GM18507 (cell line): ENCODE measurements at regions not wholly inside any gene's neighbourhood (a gene's known extent, or its start where the extent isn't known, plus 50 kb on each side); places are given as distances from the start of the nearest gene placed in this dataset.
"Not testable (repeated sequence)": the region's sequence is repeated elsewhere in the genome, so short reads cannot be mapped to it uniquely, and the experiment has no call there.

ENCODE experiments used
- DNase-seq: peaks from one replicate; pipeline ENCODE4 v3.0.0; 2011; ENCODE audit warnings: low read depth; ENCODE audit not compliant: insufficient read length; ENCODE audit errors: extremely low spot score
- FAIRE-seq: peaks from 2 replicates; lab custom pipeline; 2011; peaks lifted over from hg19 to GRCh38; lab: Jason Lieb, UNC

DNA sequence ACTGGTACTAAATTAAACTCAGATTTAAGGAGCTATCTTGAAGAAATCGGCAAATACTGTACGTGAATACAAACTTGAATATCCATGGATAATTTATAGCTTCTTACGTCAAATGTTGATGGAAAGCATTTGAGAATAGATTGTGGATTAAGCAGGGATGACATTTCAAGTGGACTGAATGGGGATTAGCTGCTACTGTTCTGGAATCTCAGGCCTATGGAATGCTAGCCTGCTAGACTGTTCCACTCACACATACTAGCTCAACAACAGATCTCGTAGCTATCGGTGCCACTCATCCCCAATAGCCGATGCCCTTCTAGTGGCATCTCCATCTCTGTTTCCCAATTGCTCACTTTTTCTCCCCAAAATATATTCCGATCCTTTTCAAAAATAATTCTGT lies 62.0 kb upstream of the USP25 start:
- DNase-seq (no peak), FAIRE-seq (no peak)

DNA sequence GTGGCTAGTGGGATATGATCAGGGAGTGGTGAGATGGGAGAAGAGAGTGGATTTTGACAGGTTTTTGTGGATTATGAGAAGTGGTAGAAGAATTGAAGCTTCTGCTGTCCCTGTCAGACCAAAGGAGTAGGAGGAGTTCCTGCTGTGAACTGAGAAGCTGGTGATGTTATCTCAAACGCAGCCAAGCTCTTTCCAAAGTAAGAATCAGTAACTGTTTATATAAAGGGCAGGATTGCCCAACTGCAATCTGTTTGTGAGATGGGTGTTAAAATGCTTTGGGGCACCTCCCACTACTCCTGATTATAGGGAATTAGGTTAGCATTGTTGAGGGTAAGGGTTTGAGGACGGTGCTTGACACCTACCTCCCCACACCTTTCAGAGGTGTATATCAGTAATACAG lies 60.5 kb upstream of the USP25 start:
- FAIRE-seq (no peak), DNase-seq (no peak)

DNA sequence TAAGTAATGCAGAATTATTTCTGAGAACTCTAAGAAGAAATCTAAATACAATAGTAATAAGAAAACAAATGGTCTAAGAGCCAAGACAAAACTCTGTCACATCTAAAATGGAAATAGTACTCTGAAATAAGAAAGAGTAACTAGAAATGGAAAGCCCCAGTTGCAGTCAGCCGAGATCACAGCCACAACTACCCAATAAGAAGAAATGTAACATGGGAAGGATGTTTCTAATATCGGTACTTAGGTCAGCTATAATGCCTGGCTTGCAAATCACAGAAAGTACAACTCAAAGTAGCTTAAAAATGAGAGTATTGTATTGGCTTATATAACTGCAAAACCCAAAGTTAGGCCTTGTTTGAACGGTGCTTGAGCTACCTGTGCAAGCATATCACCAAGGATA lies 58.6 kb upstream of the USP25 start:
- DNase-seq (peak; percentile 8), FAIRE-seq (no peak)

DNA sequence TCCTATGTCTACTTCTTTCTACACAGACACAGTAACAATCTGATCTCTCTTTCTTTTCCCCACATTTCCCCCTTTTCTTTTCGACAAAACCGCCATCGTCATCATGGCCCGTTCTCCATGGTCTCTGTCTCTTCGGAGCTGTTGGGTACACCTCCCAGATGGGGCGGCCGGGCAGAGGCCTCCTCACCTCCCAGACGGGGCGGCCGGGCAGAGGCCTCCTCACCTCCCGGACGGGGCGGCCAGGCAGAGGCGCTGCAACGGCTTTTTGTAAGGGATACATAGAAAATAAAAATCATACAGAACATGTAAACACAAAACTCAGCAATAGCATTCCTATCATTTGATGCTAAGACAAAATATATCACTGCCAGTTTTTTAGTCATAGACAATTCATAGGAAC lies 57.2 kb upstream of the USP25 start:
- not testable (repeated sequence) for FAIRE-seq

DNA sequence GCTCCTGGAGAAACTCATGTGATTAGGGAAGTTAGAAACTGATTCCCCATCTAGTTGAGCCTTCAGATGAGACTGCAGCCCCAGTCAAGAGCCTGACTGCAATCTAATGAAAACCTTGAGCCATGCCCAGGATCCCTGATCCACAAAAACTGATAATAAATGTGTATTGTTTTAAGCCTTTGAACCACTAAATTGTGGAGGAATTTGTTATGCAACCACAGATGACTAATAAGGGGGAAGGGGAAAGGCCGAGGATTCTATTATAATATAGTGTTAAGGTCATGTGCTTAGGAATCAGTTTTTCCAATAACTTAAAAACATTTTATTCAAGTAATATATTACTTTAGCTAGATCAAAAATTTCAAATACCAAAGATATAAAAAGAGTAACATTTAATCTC lies 52.8 kb upstream of the USP25 start:
- DNase-seq (no peak), FAIRE-seq (no peak)

More for the DNA sequence above, 57.2 kb upstream of the USP25 start:
- DNase-seq = not testable (repeated sequence)

DNA sequence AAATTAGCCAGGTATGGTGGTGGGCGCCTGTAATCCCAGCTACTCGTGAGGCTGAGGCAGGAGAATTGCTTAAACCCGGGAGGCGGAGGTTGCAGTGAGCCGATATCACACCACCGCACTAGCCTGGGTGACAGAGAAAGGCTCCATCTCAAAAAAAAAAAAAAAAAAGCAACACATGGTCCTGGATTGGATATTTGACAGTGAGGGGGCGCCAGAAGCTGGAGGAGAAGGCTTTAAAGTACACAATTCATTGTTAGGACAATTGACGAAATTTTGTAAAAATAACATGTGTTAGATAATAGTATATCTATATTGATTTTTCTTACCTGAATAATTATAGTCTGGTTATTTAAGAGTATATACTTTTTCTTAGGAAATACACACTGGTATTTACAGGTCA lies 50.2 kb upstream of the USP25 start:
- DNase-seq = no peak
- FAIRE-seq = no peak
